Thoracic aorta (tissue), 2 donors: ENCODE measurements at regions not wholly inside any gene's neighbourhood (a gene's known extent, or its start where the extent isn't known, plus 50 kb on each side); places are given as distances from the start of the nearest gene placed in this dataset.

Experiments
- ATAC-seq: fragments of 150-250 bp; one replicate; pipeline ENCODE4 v1.8.0; 2017; ENCODE audit warnings: low read depth; ENCODE audit not compliant: insufficient number of reproducible peaks, low FRiP score
- DNase-seq: peaks from one replicate; pipeline ENCODE4 v3.0.0-alpha.2; 2020; ENCODE audit warnings: low spot score
- H3K27ac ChIP-seq, 2 donors: fragments of 200-600 bp; sonication (generic); 1 replicate in 1 of 2; 2 replicates in 1 of 2; pipeline ENCODE4 v1.5.1; 2016; ENCODE audit warnings: mild to moderate bottlenecking in 2 of 2, moderate library complexity in 2 of 2
- H3K27me3 ChIP-seq: fragments of 200-600 bp; sonication (generic); replicated peaks from 2 replicates; pipeline ENCODE4 v1.6.0; 2016; ENCODE audit warnings: mild to moderate bottlenecking; ENCODE audit not compliant: insufficient read depth
- H3K36me3 ChIP-seq: fragments of 200-600 bp; sonication (generic); one replicate; pipeline ENCODE4 v1.5.1; 2016
- H3K4me1 ChIP-seq, 2 donors: fragments of 200-600 bp; sonication (generic); 1 replicate in 1 of 2; 2 replicates in 1 of 2; pipeline versions ENCODE4 v1.5.1 to v1.6.0; 2016; ENCODE audit warnings: low read depth in 2 of 2, mild to moderate bottlenecking in 1 of 2; ENCODE audit not compliant: control insufficient read depth in 1 of 2
- H3K4me3 ChIP-seq: fragments of 200-600 bp; sonication (generic); 2 replicates; pipeline ENCODE4 v1.5.1; 2016; ENCODE audit warnings: mild to moderate bottlenecking
- H3K9me3 ChIP-seq: fragments of 200-600 bp; sonication (generic); 2 replicates; pipeline ENCODE4 v1.5.1; 2016
- CTCF ChIP-seq: fragments of 200-600 bp; sonication (generic); IDR thresholded peaks from one replicate; pipeline ENCODE4 v1.5.1; 2019; ENCODE audit warnings: antibody characterized with exemption

GRCh38 chr2:79393806-79394484, 118.9 kb upstream of the CTNNA2 start:
- DNase-seq (no peak), ATAC-seq (no peak)
- Histone ChIP-seq H3K4me1 (no peaks in the 10 kb centered on the region), H3K4me3 (no peak overlapping the region), H3K27me3 (no peaks in the 10 kb centered on the region), H3K27ac (no peak overlapping the region), H3K9me3 (no peaks in the 10 kb centered on the region), H3K36me3 (no peaks in the 10 kb centered on the region)
- no peak for TF ChIP-seq CTCF

GRCh38 chr2:79393107-79393685, 119.7 kb upstream of the CTNNA2 start:
- Histone ChIP-seq H3K36me3 (no peaks in the 10 kb centered on the region), H3K4me3 (no peak overlapping the region), H3K27me3 (no peaks in the 10 kb centered on the region), H3K27ac (no peak overlapping the region), H3K4me1 (no peaks in the 10 kb centered on the region), H3K9me3 (no peaks in the 10 kb centered on the region)
- no peak for DNase-seq
- no peak for TF ChIP-seq CTCF
- ATAC-seq = no peak

GRCh38 chr2:79389481-79389880, 123.4 kb upstream of the CTNNA2 start:
- DNase-seq (no peak), ATAC-seq (no peak)
- Histone ChIP-seq H3K36me3 (no peaks in the 10 kb centered on the region), H3K4me1 (no peaks in the 10 kb centered on the region), H3K27me3 (no peaks in the 10 kb centered on the region), H3K27ac (no peak overlapping the region), H3K9me3 (no peaks in the 10 kb centered on the region), H3K4me3 (no peak overlapping the region)
- no peak for TF ChIP-seq CTCF

GRCh38 chr2:79388024-79388423, 124.8 kb upstream of the CTNNA2 start:
- no peak for ATAC-seq
- no peak overlapping the region for H3K4me3 ChIP-seq
- no peaks in the 10 kb centered on the region for H3K36me3 ChIP-seq
- H3K27ac ChIP-seq = no peak overlapping the region
- no peak for TF ChIP-seq CTCF
- no peak for DNase-seq
- H3K27me3 ChIP-seq = no peaks in the 10 kb centered on the region
- no peaks in the 10 kb centered on the region for H3K9me3 ChIP-seq
- H3K4me1 ChIP-seq = no peaks in the 10 kb centered on the region

- no peak for TF ChIP-seq CTCF
- no peak for ATAC-seq
Measured at GRCh38 chr2:79387431-79387830, 125.4 kb upstream of the CTNNA2 start.

More at GRCh38 chr2:79387431-79387830, 125.4 kb upstream of the CTNNA2 start:
- no peak overlapping the region for H3K4me3 ChIP-seq
- no peaks in the 10 kb centered on the region for H3K27me3 ChIP-seq
- no peak overlapping the region for H3K27ac ChIP-seq
- no peak for DNase-seq
- H3K36me3 ChIP-seq = no peaks in the 10 kb centered on the region
- no peaks in the 10 kb centered on the region for H3K4me1 ChIP-seq
- no peaks in the 10 kb centered on the region for H3K9me3 ChIP-seq
